Natural killer cell (primary cell): ENCODE measurements at regions not wholly inside any gene's neighbourhood (a gene's known extent, or its start where the extent isn't known, plus 50 kb on each side); places are given as distances from the start of the nearest gene placed in this dataset.
"Not testable (repeated sequence)": the region's sequence is repeated elsewhere in the genome, so short reads cannot be mapped to it uniquely, and the experiment has no call there.

Source experiments
- ATAC-seq, 3 donors: fragments of 150-1000 bp in 2 of 3; fragments of 200-7000 bp in 1 of 3; cut with Tn5 transposase; 1 replicate in 1 of 3; 2 replicates in 2 of 3; pipeline ENCODE4 v1.10.0; 2021; ENCODE audit warnings: mild to moderate bottlenecking in 2 of 3, moderate library complexity in 2 of 3
- DNase-seq, 2 donors: peaks; one replicate each; pipeline versions ENCODE4 v3.0.0 to v3.0.0-alpha.2; 2013 to 2021; ENCODE audit warnings: mixed read lengths in 1 of 2
- H3K27ac ChIP-seq: one replicate; pipeline ENCODE4 v1.5.1; 2013; ENCODE audit warnings: mild to moderate bottlenecking, low read length
- H3K27me3 ChIP-seq: one replicate; pipeline ENCODE4 v1.6.1; 2013; ENCODE audit warnings: low read length; ENCODE audit not compliant: control insufficient read depth, insufficient read depth
- H3K36me3 ChIP-seq: one replicate; pipeline ENCODE4 v1.6.1; 2013; ENCODE audit warnings: low read length; ENCODE audit not compliant: control insufficient read depth, insufficient read depth
- H3K4me1 ChIP-seq: one replicate; pipeline ENCODE4 v1.6.1; 2013; ENCODE audit warnings: low read length; ENCODE audit not compliant: control insufficient read depth, insufficient read depth
- H3K4me3 ChIP-seq: one replicate; pipeline ENCODE4 v1.5.1; 2013; ENCODE audit warnings: low read length
- H3K9me3 ChIP-seq: one replicate; pipeline ENCODE4 v1.6.1; 2013; ENCODE audit warnings: low read length; ENCODE audit not compliant: control insufficient read depth, insufficient read depth
- H3K27ac Mint-ChIP-seq, 2 donors: one replicate each; pipeline ENCODE4 v1.8.0; 2022; ENCODE audit warnings: mild to moderate bottlenecking in 2 of 2, mixed read lengths in 2 of 2, moderate library complexity in 1 of 2
- H3K27me3 Mint-ChIP-seq, 2 donors: one replicate each; pipeline ENCODE4 v1.8.0; 2022; ENCODE audit warnings: low read depth in 2 of 2, mixed read lengths in 2 of 2
- H3K36me3 Mint-ChIP-seq: one replicate; pipeline ENCODE4 v1.8.0; 2022; ENCODE audit warnings: mixed read lengths
- H3K4me1 Mint-ChIP-seq, 2 donors: one replicate each; pipeline ENCODE4 v1.8.0; 2022; ENCODE audit warnings: mixed read lengths in 2 of 2
- H3K4me3 Mint-ChIP-seq: one replicate; pipeline ENCODE4 v1.8.0; 2022; ENCODE audit warnings: mild to moderate bottlenecking, moderate library complexity, mixed read lengths
- H3K9me3 Mint-ChIP-seq, 2 donors: one replicate each; pipeline ENCODE4 v1.8.0; 2022; ENCODE audit warnings: mixed read lengths in 2 of 2
- CTCF ChIP-seq: fragments of 200-600 bp; IDR thresholded peaks from one replicate; pipeline ENCODE4 v1.8.0; 2022; ENCODE audit warnings: antibody characterized with exemption
- WGBS: methylation state at CpG from one replicate; pipeline ENCODE4 v1.1.7; 2013; ENCODE audit warnings: missing lambda C conversion rate; ENCODE audit not compliant: insufficient coverage; 5-methylcytosine and 5-hydroxymethylcytosine counted together
- intact Hi-C: fragments of 100-400 bp; cut with micrococcal nuclease; formaldehyde crosslinking; loops from one replicate; pipeline ENCODE4 v1.14.2; 2022

DNA sequence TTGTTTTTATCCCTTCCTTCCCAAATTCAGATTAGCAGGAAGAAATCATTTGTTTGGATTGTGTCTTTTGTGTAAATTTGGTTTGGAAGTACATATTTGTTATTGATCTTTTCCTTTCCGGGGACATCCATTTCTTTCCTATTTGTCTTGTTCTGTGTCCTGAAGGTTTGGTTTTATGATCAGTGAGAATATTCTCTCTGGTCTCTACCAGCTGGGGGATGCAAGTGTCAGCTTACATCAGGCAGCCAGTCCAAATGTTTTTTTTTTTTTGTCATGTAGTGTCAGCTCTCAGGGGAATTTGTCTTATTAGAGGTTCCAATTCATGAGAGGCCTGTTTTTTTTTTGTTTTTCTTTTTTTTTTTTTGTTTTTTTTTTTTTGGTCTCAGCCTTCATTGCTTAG is 479.2 kb upstream of the LRRC7 start:
- no peaks in the 10 kb centered on the region for H3K27me3 ChIP-seq
- Mint-ChIP-seq H3K27me3 (no peaks in the 10 kb centered on the region), H3K27ac (no peak overlapping the region), H3K36me3 (no peaks in the 10 kb centered on the region), H3K4me1 (no peaks in the 10 kb centered on the region), H3K4me3 (no peak overlapping the region), H3K9me3 (peaks cover 14 to 25% of the 10 kb centered on the region in 2 donors)
- H3K4me3 ChIP-seq, result no peak overlapping the region
- DNase-seq, result no peak
- ATAC-seq, result no peak
- H3K36me3 ChIP-seq, result no peaks in the 10 kb centered on the region
- no peak for TF ChIP-seq CTCF
- no peaks in the 10 kb centered on the region for H3K4me1 ChIP-seq
- 93% methylated on average over 1 of the region's 1 CpG for WGBS
- no peak overlapping the region for H3K27ac ChIP-seq
- H3K9me3 ChIP-seq, result peaks cover 4% of the 10 kb centered on the region
- intact Hi-C loops, result no loop called here

DNA sequence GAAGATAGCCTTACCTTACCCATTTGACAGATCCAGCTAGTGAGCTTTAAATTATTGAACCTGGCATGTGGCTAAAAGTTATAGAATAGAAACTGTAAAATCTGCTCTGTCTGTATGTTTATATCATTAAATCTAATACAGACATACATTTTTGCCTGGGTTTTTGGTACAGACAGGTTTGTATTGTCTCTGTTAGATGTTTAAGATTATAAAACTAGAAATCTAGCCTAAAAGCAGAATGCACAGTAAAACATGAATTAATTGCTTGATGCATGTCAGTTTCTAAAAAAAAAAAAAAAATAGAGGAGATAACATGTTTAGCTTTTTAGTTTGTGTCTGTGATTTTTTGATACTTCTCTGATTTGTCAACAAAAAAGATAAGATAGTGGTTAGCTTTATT is 477.6 kb upstream of the LRRC7 start:
- TF ChIP-seq CTCF, result no peak
- no peak for ATAC-seq
- Mint-ChIP-seq H3K36me3 (no peaks in the 10 kb centered on the region), H3K4me1 (no peaks in the 10 kb centered on the region), H3K4me3 (no peak overlapping the region), H3K27ac (no peak overlapping the region), H3K27me3 (no peaks in the 10 kb centered on the region), H3K9me3 (peaks cover 15 to 22% of the 10 kb centered on the region in 2 donors)
- Histone ChIP-seq H3K4me1 (no peaks in the 10 kb centered on the region), H3K36me3 (no peaks in the 10 kb centered on the region), H3K9me3 (peaks cover 4% of the 10 kb centered on the region), H3K4me3 (no peak overlapping the region), H3K27me3 (no peaks in the 10 kb centered on the region), H3K27ac (no peak overlapping the region)
- no peak for DNase-seq
- intact Hi-C loops, result no loop called here

GRCh38 chr1:69090752-69091151 is 477.0 kb upstream of the LRRC7 start:
- H3K9me3 Mint-ChIP-seq, result peaks cover 15 to 28% of the 10 kb centered on the region in 2 donors
- WGBS, result 57% methylated on average over 1 of the region's 1 CpG
- Histone ChIP-seq H3K27ac (no peak overlapping the region), H3K36me3 (no peaks in the 10 kb centered on the region), H3K9me3 (peaks cover 4% of the 10 kb centered on the region), H3K4me1 (no peaks in the 10 kb centered on the region), H3K4me3 (no peak overlapping the region), H3K27me3 (no peaks in the 10 kb centered on the region)
- no peak for ATAC-seq
- H3K27me3 Mint-ChIP-seq, result no peaks in the 10 kb centered on the region
- no peak for DNase-seq
- H3K4me3 Mint-ChIP-seq, result no peak overlapping the region
- no peak for TF ChIP-seq CTCF
- no peaks in the 10 kb centered on the region for H3K36me3 Mint-ChIP-seq
- H3K4me1 Mint-ChIP-seq, result no peaks in the 10 kb centered on the region
- intact Hi-C loops, result no loop called here
- H3K27ac Mint-ChIP-seq, result no peak overlapping the region

GRCh38 chr1:69102058-69102457 is 465.7 kb upstream of the LRRC7 start:
- H3K36me3 Mint-ChIP-seq, H3K27me3 Mint-ChIP-seq, intact Hi-C loops, ATAC-seq, H3K4me3 Mint-ChIP-seq, H3K36me3 ChIP-seq, H3K27me3 ChIP-seq, H3K27ac Mint-ChIP-seq, H3K4me3 ChIP-seq, DNase-seq, H3K9me3 ChIP-seq, H3K4me1 Mint-ChIP-seq, H3K4me1 ChIP-seq, H3K27ac ChIP-seq: not testable (repeated sequence)
- WGBS, result 93% methylated on average over 11 of the region's 11 CpGs
- H3K9me3 Mint-ChIP-seq, result peaks cover 15 to 28% of the 10 kb centered on the region in 2 donors
